Skeletal muscle satellite cell (primary cell): ENCODE measurements at regions not wholly inside any gene's neighbourhood (a gene's known extent, or its start where the extent isn't known, plus 50 kb on each side); places are given as distances from the start of the nearest gene placed in this dataset.

ENCODE experiments used
- H3K27me3 ChIP-seq: 2 replicates; pipeline ENCODE4 v1.7.0; 2013; ENCODE audit warnings: low read length; ENCODE audit not compliant: control insufficient read depth, insufficient read depth
- H3K36me3 ChIP-seq: 2 replicates; pipeline ENCODE4 v1.7.0; 2013; ENCODE audit warnings: mild to moderate bottlenecking, control low read depth, low read length; ENCODE audit not compliant: insufficient read depth
- H3K4me1 ChIP-seq: 2 replicates; pipeline ENCODE4 v1.7.0; 2013; ENCODE audit warnings: low read length; ENCODE audit not compliant: control insufficient read depth, insufficient read depth
- H3K4me2 ChIP-seq: 2 replicates; pipeline ENCODE4 v1.7.0; 2013; ENCODE audit warnings: mild to moderate bottlenecking, low read length
- H3K4me3 ChIP-seq: 2 replicates; pipeline ENCODE4 v1.7.0; 2013; ENCODE audit warnings: low read length
- H3K9ac ChIP-seq: 2 replicates; pipeline ENCODE4 v1.7.0; 2013; ENCODE audit warnings: mild to moderate bottlenecking, low read depth, low read length, moderate library complexity
- H3K9me3 ChIP-seq: replicated peaks from 2 replicates; pipeline ENCODE4 v1.7.0; 2013; ENCODE audit warnings: mild to moderate bottlenecking, control low read depth, low read length

DNA sequence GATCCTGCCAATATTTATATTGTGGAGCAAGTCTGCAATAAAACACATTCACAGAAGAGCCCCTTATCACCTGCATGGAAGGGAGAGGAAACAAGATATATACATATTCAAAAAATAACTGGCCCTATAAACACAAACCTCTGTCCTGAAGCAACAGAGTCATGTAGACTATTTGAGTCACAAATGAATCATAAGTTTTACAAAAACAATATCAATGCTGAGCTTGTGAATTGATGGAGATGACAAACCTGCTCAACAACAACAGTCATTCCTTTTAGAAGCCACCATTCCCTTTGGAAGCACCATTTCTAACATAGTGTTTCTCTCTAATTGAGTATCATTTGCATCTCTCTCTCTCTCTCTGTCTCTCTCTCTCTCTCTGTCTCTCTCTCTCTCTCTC is 313.9 kb downstream of the MID1IP1 start:
- H3K27me3 ChIP-seq, result no peaks in the 10 kb centered on the region

DNA sequence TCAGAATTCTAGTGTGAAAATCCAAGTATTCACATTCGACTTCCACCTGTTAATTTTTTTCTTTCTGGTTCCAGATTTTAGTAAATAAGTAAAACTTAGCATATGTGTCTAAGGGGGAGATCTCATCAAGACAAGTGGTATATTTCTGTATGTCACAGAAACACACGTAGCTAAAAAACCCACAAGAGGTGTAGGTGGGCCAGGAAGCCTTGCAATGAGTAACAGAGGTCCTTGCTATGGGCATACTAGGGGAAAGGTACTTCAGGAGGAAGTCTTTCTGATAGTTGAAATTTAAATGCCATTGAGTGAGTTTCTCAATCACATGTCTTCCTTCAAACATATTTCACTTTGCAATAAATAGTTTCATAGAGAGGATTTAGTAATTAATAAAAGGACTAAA is 315.8 kb downstream of the MID1IP1 start:
- Histone ChIP-seq H3K4me2 (no peak overlapping the region), H3K36me3 (no peaks in the 10 kb centered on the region), H3K9me3 (no peaks in the 10 kb centered on the region), H3K4me3 (no peak overlapping the region), H3K4me1 (no peaks in the 10 kb centered on the region), H3K27me3 (no peaks in the 10 kb centered on the region), H3K9ac (no peak overlapping the region)

More for the DNA sequence above, 313.9 kb downstream of the MID1IP1 start:
- Histone ChIP-seq H3K4me2 (no peak overlapping the region), H3K36me3 (no peaks in the 10 kb centered on the region), H3K9ac (no peak overlapping the region), H3K4me1 (no peaks in the 10 kb centered on the region), H3K4me3 (no peak overlapping the region), H3K9me3 (no peaks in the 10 kb centered on the region)

DNA sequence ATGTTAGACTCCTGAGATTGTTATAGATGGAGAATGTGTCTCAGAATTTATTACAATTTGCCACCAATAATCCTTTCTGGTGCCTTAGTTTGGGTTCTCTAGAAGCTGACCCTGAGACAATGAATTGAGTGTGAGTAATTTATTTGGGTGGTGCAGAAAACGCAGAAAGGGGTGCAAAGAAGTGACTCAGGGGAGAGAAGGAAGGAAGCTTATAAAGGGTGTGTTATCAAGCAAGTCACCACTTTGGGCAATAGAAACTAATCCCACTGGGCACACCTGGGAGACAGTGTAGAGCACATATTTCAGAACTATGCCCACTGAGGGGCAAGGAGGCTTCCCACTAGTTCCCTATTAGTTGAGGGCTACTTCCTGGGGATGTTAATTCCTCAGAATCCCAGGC is 320.6 kb downstream of the MID1IP1 start:
- Histone ChIP-seq H3K9me3 (no peaks in the 10 kb centered on the region), H3K36me3 (no peaks in the 10 kb centered on the region), H3K4me1 (no peaks in the 10 kb centered on the region), H3K27me3 (peaks cover 5% of the 10 kb centered on the region), H3K4me3 (no peak overlapping the region), H3K9ac (no peak overlapping the region), H3K4me2 (no peak overlapping the region)

DNA sequence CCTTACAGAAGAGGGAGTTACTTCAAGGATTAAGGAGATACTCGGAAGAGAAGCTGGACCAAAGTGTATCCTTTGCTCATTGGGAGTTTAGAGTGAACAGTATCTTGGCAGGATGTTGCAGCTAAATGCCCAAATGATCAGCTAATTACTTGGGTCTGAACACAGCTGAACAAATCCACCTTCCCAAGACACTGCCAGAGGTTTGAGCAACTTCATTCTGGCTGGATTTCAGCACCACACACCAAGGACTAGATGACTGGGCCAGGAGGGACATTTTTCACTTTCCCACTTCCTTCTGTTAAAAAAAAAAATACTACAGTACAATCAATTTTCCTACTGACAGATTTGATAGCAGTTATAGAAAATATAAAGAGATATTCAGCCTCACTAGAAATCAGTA is 324.6 kb downstream of the MID1IP1 start:
- H3K36me3 ChIP-seq, result no peaks in the 10 kb centered on the region
- H3K4me2 ChIP-seq, result no peak overlapping the region
- H3K9me3 ChIP-seq, result no peaks in the 10 kb centered on the region
- H3K9ac ChIP-seq, result no peak overlapping the region
- no peaks in the 10 kb centered on the region for H3K4me1 ChIP-seq
- peaks cover 5% of the 10 kb centered on the region for H3K27me3 ChIP-seq
- H3K4me3 ChIP-seq, result no peak overlapping the region

DNA sequence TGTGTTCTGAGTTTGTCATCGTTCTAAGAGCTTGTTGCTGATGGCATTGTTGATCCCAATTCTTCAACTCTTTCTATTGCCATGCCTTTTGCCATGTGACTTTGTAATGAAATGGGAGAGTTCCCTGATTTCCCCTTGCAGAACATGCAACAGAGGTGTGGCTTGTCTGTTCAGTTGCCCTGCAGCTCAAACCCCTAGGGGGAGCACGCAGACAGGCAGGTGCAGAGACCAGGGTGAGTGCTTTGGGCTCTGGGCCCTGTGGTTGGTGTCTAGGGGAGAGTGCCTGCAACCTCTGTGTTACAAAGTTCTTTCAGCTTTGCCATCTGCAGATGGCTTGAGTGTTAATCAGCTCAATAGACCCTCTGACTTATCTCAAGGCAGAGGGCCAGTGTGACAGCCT is 332.7 kb downstream of the MID1IP1 start:
- H3K9me3 ChIP-seq, result no peaks in the 10 kb centered on the region
- H3K36me3 ChIP-seq, result no peaks in the 10 kb centered on the region
- H3K4me2 ChIP-seq, result no peak overlapping the region
- H3K4me1 ChIP-seq, result no peaks in the 10 kb centered on the region
- H3K27me3 ChIP-seq, result peaks cover 3% of the 10 kb centered on the region
- H3K4me3 ChIP-seq, result no peak overlapping the region
- no peak overlapping the region for H3K9ac ChIP-seq

DNA sequence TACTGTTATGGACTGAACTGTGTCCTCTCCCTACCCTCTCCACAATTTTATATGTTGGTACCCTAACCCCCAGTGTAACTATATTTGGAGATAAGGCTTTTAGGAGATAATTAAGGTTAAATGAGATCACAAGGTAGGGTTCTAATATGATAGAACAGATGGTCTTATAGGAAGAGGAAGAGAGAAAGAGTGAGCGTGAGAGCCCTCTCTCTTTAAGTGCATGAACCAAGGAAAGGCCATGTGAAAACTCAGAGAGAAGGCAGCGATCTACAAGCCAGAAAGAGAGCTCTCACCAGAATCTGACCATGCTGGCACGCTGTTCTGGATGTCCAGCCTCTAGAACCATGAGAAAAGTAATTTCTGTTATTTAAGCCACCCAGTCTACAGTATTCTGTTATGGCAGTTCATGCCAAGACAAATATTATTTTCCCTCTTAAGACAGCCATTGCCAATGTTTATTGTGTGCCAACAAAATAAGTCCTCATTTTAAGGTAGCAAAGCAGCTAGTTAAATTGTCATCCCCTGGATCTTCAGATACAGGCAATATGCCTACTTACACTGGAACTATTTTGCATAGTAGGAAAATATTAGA is 336.2 kb downstream of the MID1IP1 start:
- Histone ChIP-seq H3K4me1 (no peaks in the 10 kb centered on the region), H3K4me3 (no peak overlapping the region), H3K9ac (no peak overlapping the region), H3K4me2 (no peak overlapping the region), H3K27me3 (peaks cover 3% of the 10 kb centered on the region), H3K36me3 (no peaks in the 10 kb centered on the region), H3K9me3 (no peaks in the 10 kb centered on the region)

DNA sequence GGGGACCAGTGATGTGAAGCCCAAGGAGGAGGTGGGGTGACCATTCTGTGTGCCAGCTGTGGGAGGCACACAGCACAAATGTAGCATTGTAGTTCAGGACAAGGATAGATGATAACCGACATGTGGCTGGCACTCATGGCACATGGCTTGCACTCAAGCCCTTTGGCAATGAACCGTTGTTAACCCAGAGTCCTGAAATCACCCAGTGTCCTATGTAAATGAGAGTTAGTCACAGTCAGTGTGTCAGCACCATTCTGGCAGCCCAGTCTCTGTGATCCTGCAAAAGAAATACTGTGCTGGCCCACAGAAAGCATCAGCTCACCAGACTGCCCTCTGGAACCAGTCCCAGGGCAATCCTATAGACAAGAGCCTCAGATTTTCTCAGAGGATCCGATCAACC is 339.3 kb downstream of the MID1IP1 start:
- Histone ChIP-seq H3K9ac (no peak overlapping the region), H3K9me3 (no peaks in the 10 kb centered on the region), H3K27me3 (peaks cover 9% of the 10 kb centered on the region), H3K4me2 (no peak overlapping the region), H3K4me3 (no peak overlapping the region), H3K36me3 (no peaks in the 10 kb centered on the region), H3K4me1 (no peaks in the 10 kb centered on the region)

DNA sequence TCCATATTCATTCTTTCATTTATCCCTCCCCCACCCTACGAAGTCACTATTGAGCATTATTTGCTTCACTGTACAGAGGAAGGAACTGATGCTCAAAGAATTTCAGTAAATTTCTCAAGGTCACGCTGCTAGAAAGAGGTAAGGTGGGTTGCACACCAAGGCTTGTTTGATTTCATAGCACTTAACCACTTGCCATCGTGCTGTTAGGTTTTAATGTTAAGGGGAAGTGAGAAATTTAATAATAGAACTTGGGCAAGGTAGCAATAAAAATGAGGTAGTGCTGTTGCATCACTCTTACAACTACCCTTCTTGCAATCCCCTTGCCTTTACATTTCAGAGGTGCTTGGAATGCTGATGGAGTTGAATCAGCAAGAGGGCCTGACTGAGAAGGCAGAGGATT is 343.1 kb downstream of the MID1IP1 start:
- H3K4me3 ChIP-seq, result no peak overlapping the region
- no peak overlapping the region for H3K9ac ChIP-seq
- no peak overlapping the region for H3K4me2 ChIP-seq
- H3K36me3 ChIP-seq, result no peaks in the 10 kb centered on the region
- H3K9me3 ChIP-seq, result no peaks in the 10 kb centered on the region
- H3K4me1 ChIP-seq, result no peaks in the 10 kb centered on the region
- peaks cover 27% of the 10 kb centered on the region for H3K27me3 ChIP-seq

DNA sequence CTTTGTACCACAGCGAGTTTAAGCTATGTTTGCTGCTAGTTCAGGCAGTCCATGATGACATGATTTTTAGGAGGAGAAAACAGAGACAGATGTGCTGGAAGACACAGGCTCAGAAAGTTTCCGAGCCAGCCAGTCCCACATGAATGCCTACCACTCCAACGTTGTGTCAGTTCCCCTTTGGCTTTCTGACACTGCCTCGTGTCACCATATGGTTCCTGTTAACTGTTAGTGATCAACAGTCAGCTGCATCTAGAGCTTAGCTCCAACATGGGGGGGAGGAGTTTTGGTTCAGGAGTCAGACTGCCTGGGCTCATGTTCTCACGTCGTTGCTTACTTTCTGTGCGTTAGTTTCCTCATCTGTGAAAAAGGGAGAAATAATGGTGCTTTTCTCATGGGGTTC is 343.7 kb downstream of the MID1IP1 start:
- Histone ChIP-seq H3K4me1 (no peaks in the 10 kb centered on the region), H3K36me3 (no peaks in the 10 kb centered on the region), H3K9me3 (no peaks in the 10 kb centered on the region), H3K9ac (no peak overlapping the region), H3K4me2 (no peak overlapping the region), H3K27me3 (peaks cover 27% of the 10 kb centered on the region), H3K4me3 (no peak overlapping the region)

DNA sequence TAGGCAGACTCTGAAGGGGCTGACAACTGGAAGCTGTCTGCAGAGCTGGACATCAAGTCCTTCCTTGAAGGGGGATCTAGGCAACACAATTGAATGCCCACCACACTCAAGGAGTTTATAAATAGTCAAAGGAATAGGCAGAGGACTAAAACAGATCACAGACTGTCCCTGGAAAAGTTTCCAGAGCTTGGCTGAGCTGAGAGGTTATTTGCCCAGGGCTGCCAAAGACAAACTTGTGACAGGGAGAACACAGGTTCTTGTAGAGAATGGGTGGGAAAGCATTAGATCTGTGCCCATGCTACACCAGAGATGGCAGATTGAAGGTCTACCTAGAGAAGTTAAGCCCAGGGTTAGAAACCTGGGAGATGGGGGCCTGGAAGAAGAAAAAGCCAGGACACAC is 344.6 kb downstream of the MID1IP1 start:
- no peaks in the 10 kb centered on the region for H3K36me3 ChIP-seq
- H3K27me3 ChIP-seq, result peaks cover 34% of the 10 kb centered on the region
- H3K4me1 ChIP-seq, result no peaks in the 10 kb centered on the region
- H3K9me3 ChIP-seq, result no peaks in the 10 kb centered on the region
- no peak overlapping the region for H3K4me2 ChIP-seq
- H3K9ac ChIP-seq, result no peak overlapping the region
- no peak overlapping the region for H3K4me3 ChIP-seq

DNA sequence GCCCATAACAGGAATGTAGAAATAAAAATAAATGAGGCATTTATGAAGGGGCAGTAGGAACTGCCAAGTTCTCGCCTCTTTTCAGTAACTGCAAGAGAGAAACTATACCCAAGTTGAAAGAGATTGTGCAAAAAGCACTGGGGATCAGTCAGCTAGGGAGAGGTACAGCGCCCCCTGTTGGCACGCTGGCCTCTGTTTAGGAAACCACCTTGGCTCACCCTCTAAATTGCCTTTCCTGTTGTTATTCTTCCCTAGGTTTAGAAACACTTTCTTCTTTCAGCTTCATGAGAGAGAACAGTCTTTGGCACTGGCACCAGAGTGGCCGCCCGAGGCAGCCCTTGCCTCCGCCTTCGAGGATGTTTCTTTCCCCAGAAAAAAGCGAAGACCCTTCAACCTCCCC is 348.5 kb downstream of the MID1IP1 start:
- Histone ChIP-seq H3K9me3 (no peaks in the 10 kb centered on the region), H3K4me3 (no peak overlapping the region), H3K36me3 (no peaks in the 10 kb centered on the region), H3K9ac (no peak overlapping the region), H3K27me3 (peaks cover 36% of the 10 kb centered on the region), H3K4me1 (no peaks in the 10 kb centered on the region), H3K4me2 (no peak overlapping the region)

DNA sequence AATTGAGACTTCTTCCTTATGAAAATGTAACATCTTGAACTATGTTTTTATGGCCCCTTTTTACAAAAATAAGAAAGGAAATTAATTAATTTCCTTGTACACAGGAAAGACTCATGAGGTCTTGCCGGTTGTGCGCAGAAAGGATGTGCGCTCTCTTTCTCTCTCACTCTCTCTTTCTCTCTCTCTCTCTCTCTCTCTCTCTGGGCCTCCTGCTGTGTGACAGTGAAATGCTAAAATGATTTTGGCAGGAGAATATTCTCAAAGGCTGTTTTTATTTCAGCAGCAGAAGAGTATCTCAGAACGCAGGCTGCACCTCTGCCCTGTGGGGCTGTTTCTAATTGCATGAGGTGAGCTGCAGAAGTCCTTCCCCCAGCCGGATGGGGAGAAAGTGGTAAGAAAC is 349.0 kb downstream of the MID1IP1 start:
- no peaks in the 10 kb centered on the region for H3K4me1 ChIP-seq
- H3K36me3 ChIP-seq, result no peaks in the 10 kb centered on the region
- no peak overlapping the region for H3K4me2 ChIP-seq
- H3K9me3 ChIP-seq, result no peaks in the 10 kb centered on the region
- no peak overlapping the region for H3K4me3 ChIP-seq
- no peak overlapping the region for H3K9ac ChIP-seq
- peaks cover 37% of the 10 kb centered on the region for H3K27me3 ChIP-seq
